Jurkat, Clone E6-1 (cell line): ENCODE measurements at regions not wholly inside any gene's neighbourhood (a gene's known extent, or its start where the extent isn't known, plus 50 kb on each side); places are given as distances from the start of the nearest gene placed in this dataset.
A peak's percentile ranks its signal among the peaks of the same experiment; 100 is the strongest.

Experiments used
- DNase-seq: peaks from one replicate; pipeline ENCODE4 v3.0.0-alpha.2; 2011; ENCODE audit warnings: low read depth, low spot score
- H3K4me3 ChIP-seq: 2 replicates; pipeline ENCODE4 v1.5.1; 2011; ENCODE audit warnings: mild to moderate bottlenecking, low read length, control low read depth, moderate library complexity

GRCh38 chr20:39890697-39891096, 798.3 kb downstream of the MAFB start:
- DNase-seq, result no peak
- H3K4me3 ChIP-seq, result no peak overlapping the region

- H3K4me3 ChIP-seq, result no peak overlapping the region
- DNase-seq, result no peak
Observed at GRCh38 chr20:39888310-39888709, 800.7 kb downstream of the MAFB start.

- DNase-seq, result no peak
- no peak overlapping the region for H3K4me3 ChIP-seq
Observed at GRCh38 chr20:39886650-39887190, 802.3 kb downstream of the MAFB start.

GRCh38 chr20:39885975-39886649, 802.9 kb downstream of the MAFB start:
- peak; percentile 41 for DNase-seq
- no peak overlapping the region for H3K4me3 ChIP-seq

GRCh38 chr20:39882806-39883205, 806.2 kb downstream of the MAFB start:
- H3K4me3 ChIP-seq, result no peak overlapping the region

GRCh38 chr20:39880890-39881289, 808.1 kb downstream of the MAFB start:
- no peak overlapping the region for H3K4me3 ChIP-seq
- peak; percentile 20 for DNase-seq

More at GRCh38 chr20:39882806-39883205, 806.2 kb downstream of the MAFB start:
- DNase-seq, result no peak

GRCh38 chr20:39879296-39879695, 809.7 kb downstream of the MAFB start:
- no peak overlapping the region for H3K4me3 ChIP-seq
- no peak for DNase-seq

DNA sequence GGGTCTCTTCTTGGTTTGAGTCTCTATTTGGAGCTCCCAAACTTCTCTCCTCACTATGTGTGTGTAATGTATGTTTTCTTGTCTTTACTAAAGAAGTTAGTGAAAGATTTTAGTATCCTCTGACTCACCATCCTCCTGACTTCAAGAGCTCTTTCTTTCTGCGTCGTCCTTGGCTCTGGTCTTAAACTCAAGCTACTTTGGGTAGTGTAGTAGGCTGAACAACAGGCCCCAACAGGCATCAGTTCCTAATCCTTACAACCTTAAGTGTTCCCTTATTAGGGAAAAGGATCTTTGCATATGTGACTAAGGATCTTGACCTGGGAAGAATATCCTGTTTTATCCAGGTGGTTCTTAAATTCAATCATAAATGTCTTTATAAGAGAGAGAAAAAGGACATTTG, 810.2 kb downstream of the MAFB start:
- no peak overlapping the region for H3K4me3 ChIP-seq
- DNase-seq, result no peak

- DNase-seq, result no peak
- no peak overlapping the region for H3K4me3 ChIP-seq
Observed at GRCh38 chr20:39878320-39878719, 810.7 kb downstream of the MAFB start.

DNA sequence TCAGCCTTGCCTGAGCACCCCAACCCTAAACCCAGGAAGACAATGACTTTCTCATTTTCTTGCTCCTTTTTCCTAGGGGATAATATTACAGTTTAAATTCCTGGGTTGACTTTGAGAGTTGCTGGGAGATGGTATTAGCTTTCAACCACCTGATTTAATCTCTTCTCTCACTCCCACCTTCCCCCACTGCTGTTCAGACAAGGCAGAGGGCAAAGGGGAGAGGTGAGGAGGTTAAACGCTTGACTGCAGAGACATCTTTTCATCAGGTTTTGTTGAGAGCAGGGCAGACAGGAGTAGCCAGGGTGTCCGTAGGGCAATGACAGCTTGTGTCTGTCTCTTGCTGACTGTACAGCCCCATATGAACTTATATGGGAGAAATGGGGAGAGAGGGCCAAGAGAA, 811.2 kb downstream of the MAFB start:
- DNase-seq, result no peak
- H3K4me3 ChIP-seq, result no peak overlapping the region

DNA sequence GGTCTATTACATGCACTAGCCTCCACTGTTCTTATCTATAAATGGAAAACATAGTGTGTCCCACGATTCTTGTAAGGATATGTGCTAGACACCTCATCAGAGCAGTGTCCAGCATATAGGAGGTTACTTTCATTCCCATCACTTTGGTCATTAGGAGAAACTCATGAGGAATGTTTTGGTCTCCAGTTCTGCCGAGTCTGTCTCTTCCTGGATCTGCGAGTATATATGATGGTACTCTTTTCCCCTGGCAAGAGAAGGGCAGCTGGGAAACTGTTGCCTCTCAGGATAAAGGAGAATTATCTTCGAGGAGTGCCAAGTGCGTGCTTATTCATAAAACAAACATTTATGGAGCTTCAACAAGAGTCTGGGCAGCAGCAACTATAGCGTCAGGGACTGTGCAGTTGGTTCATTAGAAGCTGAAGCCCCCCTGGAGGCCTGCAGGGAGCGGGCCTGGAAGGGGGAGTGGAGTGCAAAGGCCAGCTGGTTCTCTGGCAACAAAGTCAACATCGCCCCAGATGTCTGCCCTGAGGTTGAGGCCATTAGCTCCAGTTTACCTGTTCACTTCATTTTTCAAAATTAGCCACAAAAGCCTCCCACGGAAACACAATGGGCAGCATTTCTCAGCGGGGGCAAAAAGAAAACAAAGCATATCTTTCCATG, 811.9 kb downstream of the MAFB start:
- DNase-seq, result no peak

DNA sequence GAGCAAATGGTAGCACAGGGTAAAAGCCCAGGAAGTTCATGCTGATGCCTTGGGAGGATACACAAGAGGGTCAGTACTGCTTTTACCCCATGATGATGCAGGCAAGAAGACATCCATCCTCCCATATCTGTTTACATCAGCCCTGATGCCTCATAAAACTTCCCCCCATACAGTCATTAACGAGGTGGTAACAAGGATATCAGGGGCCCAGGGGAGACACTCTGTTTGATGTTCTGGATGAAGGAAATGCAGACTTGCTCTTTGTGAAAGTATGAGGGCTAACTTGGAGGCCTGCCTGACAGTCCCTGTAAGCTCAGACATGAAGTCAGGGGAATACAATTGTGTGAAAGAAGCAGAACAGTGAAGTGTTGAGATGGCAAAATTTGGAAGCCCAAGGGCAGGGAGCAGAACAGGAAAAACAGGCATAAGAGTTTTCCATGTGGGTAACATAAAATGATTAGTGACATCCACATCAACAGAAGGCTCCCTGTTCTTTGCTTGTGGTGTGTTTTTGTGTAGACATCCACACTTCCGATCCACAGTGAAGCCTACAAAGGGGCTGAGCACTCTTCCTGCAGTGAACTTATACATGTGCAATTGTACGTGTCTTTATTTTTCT, 813.4 kb downstream of the MAFB start:
- H3K4me3 ChIP-seq, result no peak overlapping the region
- no peak for DNase-seq

More for the DNA sequence above, 811.9 kb downstream of the MAFB start:
- no peak overlapping the region for H3K4me3 ChIP-seq

DNA sequence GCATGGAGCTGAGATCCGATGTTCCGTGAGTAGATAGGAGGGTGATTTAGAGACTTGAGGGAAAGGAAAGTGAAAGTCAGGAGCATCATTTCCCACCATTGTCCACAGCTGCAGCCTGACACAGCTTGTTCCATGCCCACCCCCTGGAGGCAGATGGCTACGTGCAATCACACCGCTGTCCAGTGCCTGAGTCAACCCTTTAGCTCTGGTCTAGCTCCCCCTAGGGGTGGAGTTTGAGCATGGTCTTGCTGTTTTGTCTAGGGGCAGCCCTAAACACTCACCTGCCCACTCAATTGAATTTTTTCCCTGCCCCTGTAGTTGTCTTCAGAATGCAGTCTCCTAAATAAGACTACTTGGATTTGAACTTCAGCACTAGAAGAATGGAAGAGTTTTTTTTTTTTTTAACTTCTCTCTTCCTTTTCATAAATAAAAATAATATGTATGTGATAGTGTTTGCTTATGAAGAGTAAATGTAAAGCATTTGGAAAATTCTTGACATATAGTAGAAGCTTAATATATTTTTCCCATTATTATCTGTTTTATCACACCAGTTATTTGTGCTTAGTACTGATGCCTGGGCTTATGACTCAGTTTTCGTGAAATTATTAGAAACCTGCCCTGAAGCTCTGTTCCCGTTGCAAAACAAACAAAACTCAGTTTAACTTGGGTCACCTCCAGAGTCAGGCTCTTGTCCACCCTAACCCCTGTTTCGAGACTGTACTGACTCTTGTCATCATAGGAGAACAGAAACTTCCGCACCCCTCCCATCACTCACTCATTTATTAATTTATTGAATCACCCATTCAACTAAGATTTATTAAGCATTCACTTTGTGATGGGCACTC, 814.8 kb downstream of the MAFB start:
- peak; percentile 52 for DNase-seq
- H3K4me3 ChIP-seq, result no peak overlapping the region

DNA sequence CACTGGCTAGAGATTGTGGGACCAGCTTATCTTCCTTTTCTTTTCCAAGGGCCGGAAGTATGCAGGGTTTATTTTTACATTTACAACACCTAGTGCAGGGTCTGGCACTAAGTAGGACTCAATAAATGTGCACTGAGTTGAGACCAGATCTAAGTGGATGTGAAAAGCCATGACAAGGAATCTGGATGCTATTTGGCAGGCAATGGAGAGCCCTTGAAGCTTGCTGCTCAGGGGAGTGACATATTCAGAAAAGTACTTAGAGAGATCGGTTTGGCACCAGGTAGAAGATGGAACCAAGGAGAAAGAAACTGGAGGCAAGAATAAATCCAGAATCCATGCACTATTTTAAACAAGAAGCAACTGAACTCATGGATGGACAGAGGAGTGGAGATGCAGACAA, 815.8 kb downstream of the MAFB start:
- DNase-seq, result no peak
- H3K4me3 ChIP-seq, result no peak overlapping the region

DNA sequence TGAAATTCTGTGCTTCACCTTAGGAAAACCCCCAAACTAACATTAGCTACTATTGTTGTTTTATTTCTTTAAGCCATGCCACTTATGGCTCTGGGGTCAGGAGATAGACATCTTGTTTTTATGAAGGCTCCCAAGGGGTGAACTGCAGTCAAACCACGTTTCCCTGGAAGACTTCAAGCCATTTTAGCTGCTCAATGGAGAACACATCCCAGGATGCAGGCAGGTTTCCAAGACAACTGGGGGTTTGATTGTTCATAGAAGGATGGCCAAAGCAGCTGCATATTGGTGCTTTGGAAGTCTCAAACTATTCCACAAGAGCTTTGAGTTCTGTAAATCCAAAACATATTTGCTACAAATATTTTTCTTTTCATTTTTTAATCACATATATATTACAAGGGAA, 818.0 kb downstream of the MAFB start:
- DNase-seq, result no peak
- H3K4me3 ChIP-seq, result no peak overlapping the region

GRCh38 chr20:39865446-39865845, 823.6 kb downstream of the MAFB start:
- no peak for DNase-seq
- no peak overlapping the region for H3K4me3 ChIP-seq

DNA sequence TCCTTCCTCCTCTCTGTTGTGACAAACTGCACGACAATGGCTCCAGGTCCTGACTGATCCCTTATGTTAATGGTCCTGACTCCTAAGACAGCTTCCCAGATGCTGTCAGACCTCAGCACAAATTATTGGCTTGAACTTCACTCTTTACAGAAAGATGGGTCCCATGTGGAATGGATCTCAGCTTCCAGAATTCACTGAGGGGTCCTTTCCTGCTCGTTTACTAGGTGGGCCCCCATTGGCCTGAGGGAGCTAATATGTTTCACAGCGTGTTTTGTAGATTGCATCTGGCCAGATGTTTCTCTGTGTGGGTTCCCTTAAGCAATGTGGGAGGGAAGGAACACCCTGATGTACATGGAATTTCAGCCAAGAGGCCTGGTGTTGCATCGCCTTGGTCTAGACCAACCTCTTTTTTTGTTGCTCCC, 826.6 kb downstream of the MAFB start:
- DNase-seq, result no peak
- H3K4me3 ChIP-seq, result no peak overlapping the region

- no peak overlapping the region for H3K4me3 ChIP-seq
- DNase-seq, result no peak
Observed at GRCh38 chr20:39861381-39861780, 827.7 kb downstream of the MAFB start.

GRCh38 chr20:39857835-39858234, 831.2 kb downstream of the MAFB start:
- DNase-seq, result no peak
- H3K4me3 ChIP-seq, result no peak overlapping the region
